Astrocyte of the hippocampus (primary cell): ENCODE measurements at regions not wholly inside any gene's neighbourhood (a gene's known extent, or its start where the extent isn't known, plus 50 kb on each side); places are given as distances from the start of the nearest gene placed in this dataset.

Experiments
- DNase-seq: peaks from one replicate; pipeline ENCODE4 v3.0.0; 2011; ENCODE audit warnings: low read depth, low spot score

DNA sequence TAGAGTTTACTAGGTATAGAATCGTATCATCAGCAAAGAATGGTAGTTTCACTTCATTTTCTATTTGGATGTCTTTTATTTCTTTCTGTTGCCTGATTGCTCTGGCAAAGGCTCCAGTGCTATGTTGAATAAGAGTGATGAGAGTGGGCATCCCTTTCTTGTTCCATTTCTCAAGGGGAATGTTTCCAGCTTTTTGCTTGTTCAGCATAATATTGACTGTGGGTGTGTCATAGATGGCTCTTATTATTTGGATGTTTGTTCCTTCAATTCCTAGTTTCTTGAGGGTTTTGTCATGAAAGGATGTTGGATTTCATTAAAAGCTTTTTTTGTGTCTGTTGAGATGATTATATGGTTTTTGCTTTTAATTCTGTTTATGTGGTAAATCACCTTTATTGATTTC is 1114.5 kb downstream of the RAPGEF2 start:
- no peak for DNase-seq

DNA sequence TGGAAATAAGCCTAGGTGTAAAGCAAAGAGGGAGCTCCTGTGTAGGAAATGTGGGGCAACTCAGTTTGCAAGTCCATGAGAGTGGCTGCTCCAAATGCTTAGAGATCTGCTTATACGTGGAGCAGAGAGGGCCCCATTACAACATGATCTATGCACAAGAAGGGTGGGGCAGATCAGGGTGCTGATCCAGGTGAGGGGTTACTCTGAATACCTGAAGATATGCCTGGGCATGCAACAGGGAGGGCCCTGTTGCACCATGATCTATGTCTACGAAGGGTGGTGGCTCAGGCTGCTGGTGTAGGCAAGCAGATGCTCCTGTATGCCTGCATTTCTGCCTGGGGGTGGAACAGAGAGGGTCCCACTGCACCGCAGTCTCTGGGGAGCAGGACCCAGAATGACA is 1121.2 kb downstream of the RAPGEF2 start:
- no peak for DNase-seq

DNA sequence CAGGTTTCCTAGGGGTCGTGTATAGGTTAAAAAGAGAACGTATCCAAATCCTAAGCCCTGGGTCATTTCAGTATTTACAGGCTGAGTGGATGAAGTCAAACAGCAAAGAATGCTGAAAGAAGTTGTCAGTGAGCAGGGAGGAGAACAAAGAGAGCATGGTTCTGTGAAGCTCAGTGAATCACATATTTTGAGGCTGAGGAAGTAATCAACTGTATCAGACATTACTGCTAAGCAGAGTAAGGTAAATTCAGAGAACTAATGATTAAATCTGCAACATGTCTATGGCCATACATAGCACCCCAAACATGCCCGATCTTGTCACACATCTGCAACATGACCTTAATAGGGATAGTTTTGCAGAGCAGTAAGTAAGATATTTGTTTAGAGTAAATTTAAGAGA is 1130.3 kb downstream of the RAPGEF2 start:
- peak; percentile 14 for DNase-seq

DNA sequence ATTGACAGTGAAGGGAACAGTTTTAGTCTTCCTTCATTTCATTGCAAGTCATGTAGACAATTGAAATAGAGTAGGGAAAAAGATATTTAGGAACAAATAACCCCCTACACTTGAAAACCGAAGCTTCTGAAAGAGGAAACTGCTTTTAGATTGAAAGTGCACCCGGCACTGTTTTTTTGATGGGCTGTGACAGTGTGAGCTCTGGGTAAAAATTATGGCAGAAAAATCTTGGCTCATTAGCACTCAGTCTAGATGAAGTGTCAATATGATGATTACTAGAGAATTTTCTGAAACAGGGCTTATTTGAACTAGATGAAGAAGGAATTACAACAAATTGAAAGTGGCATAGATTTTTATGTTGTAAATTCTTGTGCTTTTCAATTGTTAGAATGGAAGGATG is 1132.4 kb downstream of the RAPGEF2 start:
- no peak for DNase-seq

DNA sequence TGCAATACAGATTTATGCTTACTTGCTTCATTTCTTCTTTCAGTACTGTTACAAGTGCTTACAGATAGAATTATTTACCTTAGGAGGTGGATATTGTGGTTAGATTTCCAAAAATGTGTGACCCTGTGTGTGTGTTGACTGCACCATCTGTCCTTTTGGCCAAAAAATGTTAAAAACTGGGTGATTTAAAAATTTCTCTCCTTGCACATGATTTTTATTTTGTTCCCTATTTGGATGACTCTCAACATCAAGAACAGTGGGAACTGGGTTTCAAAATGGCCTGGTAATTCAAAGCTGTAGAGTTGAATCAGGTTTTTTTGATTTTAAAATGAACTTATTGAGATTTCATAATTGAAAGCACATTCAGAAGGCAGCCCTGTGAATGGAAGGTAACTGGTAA is 1132.9 kb downstream of the RAPGEF2 start:
- DNase-seq, result no peak

DNA sequence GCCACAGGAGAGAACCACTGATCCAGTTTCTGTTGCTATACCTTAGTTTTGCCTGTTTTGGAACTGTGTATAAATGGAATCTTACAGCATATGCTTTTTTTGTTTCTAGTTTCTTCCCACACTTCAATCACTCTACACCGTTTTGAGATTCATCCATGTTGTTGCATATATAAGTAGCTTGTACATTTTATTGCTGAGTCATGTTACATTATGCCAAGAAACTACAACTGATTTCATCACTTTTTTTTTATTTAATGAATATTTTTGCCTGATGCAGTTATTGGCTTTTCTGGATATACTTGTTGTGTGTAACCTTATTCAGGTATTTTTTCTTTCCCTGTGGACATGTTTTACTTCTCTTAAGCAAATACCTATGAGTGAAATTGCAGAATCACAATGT is 1135.9 kb downstream of the RAPGEF2 start:
- DNase-seq, result no peak

DNA sequence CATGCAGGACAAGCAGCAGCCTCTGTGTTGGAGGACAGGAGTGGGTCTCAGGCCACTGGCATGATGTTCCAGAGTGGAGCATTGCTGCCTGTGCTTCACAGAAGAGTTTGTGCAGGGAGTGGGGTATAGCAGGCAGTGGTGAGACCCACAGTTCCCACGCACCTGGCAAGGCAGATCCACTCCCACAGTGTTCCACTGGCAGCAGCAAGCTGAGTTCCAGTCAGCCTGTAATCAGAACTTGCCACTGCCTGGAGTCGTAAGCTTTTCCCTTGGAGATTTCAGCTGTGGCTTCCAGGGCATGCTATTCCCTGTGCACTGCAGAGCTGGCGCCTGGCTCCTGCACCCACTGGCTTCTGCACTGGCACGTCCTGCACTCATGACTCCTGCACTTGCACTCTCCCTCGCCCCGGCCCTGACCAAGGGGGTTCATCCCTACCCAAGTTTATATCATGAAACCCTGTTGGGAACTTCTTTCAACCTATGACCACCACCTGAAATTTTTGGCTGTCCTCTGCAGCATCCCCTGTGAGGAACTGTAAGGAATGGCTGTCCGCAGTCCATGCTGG is 1144.3 kb downstream of the RAPGEF2 start:
- no peak for DNase-seq

DNA sequence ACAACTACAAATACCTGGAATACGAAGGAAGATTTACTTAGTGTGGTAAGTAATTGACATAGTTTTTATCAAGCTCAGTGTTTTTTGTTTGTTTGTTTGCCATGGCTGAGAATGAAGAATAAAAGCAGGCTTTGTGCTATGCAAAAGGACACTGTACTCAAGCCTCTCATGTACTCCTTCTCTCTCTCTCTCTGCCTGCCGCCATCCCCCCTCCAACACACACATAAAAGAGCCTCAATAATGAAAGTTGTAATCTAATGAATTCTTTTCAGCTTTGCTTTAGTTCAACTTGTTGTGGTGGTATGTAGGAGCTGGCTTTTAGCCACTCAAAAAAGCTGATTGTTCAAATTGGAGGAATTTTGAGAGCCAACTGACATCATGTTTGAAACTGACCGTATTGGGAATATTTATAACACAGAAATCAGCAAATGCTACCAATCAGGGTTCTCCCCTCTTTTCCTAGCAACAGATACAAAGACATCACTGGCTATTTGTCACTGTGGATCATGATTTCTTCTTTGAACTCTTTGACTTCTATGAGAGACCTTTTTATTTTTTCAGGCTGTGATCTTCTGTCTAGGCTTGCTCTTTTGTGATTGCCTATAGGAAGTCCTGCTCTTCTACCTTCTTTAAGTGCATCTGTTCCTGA is 1148.8 kb downstream of the RAPGEF2 start:
- peak; percentile 28 for DNase-seq

DNA sequence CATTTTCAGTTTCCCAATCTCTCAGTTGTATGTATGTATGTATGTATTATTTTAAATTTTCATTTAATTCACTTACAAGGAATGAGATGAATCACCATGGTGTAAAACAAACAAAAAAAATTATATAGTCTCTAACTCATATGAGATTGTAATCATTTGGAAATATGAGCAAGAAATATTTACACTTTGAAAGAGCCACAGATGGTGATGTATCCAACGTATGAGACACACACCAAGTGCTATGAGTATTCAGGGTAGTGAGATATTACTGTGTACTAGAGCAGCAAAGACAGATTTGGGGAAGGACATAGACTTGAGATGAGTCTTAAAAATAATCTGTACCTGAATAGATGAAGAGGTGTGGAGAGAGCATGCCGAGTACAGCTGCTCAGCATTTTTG is 1154.4 kb downstream of the RAPGEF2 start:
- DNase-seq, result no peak

DNA sequence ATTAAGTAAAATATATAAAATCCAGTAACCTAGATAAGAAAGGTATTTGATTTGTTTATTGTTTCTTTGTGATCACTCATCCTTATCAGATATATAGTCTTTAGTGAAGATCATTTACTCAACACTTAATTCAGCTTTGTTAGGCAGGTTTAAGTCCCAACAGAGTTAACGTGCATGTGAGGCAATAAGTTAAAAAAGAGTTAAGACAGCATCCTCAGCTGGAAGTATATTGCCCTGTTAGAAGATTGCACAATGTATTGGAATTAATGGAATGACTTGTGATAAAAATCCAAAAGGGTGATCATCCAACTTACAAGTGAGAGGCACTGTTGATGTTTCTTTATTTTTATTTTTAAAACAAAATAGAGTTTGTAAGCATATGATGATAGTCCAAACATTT is 1162.1 kb downstream of the RAPGEF2 start:
- DNase-seq, result no peak

DNA sequence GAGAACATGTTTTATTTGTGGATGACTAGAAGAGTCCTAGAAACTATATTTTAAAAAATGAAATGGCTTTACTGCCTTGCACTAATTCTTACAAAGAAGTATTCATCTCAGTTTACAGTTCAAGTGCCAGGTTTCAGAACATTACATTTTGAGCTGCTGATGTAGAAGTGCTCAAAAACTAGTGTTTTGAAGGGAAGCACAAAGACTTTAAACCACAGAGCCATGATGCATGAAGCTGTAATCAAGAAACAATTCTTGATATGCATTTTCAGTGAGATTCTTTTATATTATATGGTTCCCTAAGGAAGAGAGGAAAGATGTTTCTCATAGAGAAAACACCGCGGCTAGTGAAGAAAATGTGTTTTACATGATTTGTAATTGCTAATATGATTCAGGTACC is 1163.0 kb downstream of the RAPGEF2 start:
- peak; percentile 35 for DNase-seq

DNA sequence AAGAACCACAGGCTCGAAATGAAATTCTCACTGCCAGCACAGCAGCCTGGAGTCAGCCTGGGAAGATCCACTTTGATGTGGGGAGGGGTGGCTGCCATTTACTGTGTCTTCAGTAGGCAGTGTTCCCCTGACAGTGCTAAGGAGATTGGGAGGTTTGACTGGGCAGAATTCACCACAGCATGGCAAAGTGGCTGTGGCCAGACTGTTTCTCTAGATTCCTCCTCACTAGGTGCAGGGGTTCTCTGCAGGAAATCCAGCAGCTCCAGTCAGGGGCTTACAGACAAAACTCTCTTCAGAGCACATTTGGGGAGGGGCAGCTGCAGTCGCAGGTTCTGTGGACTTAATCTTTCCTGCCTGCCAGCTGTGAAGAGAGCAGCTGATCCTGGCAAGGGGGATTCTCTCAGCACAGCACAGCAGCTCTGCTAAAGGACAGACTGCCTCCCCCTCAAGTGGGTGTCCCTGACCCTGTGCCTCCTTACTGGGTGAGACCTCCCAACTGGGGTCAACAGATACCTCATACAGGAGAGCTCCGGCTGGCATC is 1174.0 kb downstream of the RAPGEF2 start:
- DNase-seq, result no peak

DNA sequence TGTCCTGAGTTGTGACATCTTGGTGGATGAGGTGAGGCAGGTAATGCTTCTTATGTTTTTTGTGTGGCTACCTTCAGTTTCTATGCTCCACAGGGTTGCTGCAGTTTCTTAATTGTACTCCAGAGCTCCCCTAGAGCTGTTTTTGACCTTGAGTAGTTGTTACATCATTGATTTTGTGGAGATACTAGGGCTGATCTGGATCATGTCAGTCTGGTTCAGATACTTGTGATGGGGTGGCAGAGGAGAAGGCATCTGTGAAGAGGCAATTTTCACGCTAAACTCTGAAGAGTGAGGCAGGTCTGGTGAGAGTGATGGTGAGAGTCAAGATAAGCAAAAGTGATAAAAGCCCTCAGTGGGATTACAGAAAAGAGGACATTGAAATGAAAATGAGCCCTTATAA is 1180.2 kb downstream of the RAPGEF2 start:
- DNase-seq, result no peak

DNA sequence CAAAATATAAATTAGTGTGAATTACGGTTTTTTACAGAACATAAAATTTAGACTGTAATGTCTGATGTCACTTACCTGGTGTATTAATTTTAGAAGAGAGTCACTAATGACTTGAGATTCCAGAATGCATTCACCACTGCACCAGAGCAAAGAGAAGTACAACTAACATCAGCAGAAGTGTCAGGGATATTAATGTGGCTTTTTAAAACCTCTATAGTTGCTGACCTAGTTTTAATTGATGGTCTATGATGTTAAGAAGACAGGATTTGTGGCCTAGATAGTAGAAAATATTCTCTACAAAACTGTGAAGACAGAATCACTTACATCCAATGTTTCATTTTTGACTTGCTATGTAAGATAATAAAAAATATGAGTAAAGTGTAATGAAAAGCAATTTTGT is 1181.6 kb downstream of the RAPGEF2 start:
- DNase-seq, result no peak

DNA sequence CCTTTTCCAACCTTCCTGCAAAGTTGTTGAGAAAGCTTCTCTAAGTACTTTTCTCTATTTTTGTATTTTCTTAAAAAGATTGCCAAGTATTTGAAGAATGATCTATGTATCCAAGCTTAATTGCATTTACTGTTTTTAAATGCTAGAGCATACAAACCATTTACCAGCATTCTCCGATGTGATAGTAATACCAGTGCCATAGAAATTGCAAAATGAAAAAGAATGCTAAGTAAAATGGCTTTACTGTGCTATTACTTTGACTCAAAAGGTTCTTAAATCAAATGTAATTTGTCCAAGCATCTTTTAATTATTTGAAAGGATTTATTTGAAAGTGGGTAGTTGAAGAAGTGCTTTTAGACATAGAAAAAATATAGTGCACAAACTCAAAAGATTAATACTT is 1183.2 kb downstream of the RAPGEF2 start:
- DNase-seq, result no peak

DNA sequence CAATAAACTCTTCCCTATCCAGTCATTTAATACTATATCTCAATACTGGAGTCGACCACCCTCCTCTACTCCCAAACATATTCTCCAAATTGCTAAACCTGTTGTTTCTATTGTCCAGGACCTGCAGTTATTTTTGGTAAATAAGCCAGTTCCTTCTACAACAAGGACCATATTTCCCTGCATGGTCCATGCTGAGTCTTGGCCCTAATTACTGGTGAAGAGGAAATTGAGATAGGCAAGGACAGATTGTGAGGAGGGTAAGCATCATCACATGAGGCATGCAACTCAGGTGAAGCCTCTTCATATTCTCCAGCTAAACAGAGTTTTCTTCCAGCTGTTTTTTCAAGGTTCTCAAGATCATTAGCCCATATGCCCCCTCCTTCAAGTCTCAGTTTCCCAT is 1193.6 kb downstream of the RAPGEF2 start:
- no peak for DNase-seq

DNA sequence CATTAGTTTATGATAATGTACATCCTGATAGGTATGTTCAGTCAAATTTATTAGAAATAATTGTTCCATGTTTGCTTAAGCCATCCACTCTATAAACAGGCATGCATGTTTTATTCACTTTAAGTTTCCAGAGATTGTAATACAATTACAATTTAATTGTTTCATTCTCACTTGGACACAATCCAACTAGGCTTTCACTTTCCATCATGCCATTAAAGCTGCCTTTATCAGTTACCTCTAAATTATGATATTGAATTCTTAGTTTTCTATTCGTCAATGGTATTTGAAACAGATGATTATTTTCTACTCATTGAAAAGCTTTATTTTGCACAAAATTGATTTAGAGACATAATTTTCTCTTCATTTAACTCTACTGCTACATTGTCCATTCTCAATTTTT is 1196.3 kb downstream of the RAPGEF2 start:
- no peak for DNase-seq

DNA sequence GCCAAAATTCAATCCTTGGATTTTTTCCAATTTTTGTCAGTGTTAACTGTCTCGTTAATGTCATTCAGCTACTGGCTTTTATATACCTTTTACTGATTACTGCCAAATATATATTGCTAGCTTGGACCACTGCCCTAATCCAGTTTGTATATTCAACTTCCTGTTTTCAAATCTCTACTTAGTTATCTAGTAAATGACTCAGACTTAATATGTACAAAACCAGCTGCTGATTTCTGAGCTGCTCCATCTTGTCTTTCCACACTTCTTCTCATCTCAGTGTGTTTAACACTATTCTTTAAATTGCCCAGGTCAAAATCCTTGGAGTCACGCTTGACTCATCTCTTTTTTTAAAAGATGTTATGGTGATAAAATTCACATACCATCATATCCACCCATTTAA is 1196.7 kb downstream of the RAPGEF2 start:
- no peak for DNase-seq

DNA sequence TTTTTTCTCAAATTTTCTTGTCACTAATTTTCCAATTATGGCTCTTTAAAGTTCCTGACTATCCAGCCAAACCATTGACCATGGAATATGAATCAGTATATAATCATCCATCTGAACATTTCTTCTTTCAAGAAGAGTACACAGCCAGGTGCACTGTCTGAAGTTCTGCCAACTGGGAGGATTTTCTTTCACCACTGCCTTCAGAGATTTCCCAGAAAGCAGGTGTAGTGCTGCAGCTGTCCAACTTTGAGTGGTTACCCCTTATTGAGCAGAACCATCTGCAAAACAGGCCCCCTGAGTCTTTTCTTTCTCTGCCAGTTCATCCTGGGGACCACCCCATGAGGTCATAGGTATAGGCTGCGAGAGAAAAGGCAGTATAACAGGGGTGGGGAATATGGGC is 1213.2 kb downstream of the RAPGEF2 start:
- no peak for DNase-seq

DNA sequence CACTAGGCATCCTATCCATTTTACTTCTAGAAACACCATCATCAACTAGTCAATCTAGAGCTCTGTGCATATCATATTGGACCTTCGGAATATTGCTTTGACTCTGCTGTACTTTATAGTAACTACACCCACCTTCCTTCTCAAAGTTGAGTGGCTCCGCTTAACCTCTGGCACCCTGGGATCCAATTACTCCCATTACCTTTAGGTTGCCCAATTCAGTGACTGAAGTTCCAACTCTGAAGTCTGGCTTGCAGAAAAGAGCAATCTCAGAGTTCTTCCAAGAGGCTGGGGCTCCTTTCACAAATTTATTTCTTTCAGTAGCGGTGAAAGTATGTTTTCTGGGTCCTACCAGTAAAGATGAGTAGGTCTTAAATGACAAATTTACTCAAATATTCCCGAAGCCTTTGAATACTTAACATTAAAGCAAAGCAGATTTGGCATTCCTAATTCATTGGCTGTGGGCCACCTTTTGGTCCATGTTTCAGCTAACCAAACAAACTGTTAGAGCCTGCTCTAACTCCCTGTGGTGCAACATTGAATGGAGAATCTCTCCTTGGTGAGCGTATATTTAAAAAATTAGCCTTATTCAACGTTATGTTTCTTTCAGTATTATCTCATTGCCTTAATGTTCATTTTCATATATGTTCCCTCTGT is 1215.8 kb downstream of the RAPGEF2 start:
- peak; percentile 53 for DNase-seq

DNA sequence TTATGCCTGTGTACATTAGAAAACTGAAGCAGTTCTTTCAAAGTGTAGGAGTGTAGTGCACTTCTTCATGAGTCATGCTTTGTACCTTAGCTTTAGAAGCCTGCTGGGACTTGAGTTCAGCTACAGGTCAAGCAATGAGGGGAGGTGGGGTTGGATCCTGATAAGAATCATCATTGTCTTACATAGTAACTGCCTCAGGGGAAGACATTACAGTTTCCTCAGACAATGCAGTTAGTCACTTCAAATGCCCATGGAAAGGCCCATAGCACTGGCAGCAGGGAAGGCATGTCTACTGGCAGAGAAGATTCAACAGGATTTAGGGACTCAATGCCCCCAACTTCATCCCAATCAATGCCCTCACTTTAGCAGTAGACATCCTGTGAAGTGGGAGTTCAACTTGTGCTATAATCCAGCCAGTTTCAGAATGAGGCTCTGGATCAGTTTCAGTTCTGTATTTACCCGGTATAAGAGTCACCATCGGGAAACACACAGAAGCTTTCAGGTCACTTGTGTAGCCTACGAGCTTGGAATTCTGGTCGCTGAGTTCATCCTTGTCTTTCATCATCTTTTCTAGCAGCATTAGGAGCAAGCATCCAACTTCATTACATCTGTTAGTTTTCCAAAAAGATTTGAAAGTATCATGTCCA is 1216.5 kb downstream of the RAPGEF2 start:
- DNase-seq, result peak; percentile 52

DNA sequence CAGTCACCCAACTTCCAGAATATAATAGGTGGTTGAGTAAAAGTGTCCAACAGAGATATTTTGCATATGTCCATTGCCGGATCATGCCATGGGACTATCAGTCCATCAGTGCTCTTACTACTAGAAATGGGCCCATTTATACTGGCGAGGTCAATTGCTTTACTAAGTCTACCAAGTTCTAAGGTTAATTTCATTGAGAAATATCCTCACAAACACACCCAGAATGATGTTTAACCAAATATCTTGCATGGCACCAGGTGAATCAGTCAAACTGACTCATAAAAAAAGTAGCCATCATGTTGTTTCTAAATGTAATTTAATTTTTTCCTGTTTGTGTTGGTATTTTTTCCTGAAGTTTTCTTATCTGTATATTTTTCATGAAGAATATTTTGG is 1217.0 kb downstream of the RAPGEF2 start:
- no peak for DNase-seq

DNA sequence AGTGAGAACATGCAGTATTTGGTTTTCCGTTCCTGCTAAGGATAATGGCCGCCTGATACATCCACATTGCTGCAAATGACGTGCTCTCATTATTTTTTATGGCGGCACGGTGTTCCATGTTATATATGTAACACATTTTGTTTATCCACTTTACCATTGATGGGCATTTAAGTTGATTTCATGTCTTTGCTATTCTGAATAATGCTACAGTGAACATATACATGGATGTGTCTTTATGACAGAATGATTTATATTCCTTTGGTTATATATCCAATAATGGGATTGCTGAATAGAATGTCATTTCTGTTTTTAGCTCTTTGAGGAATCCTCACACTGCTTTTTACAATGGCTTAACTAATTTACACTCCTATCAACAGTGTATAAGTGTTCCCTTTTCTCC is 1223.2 kb downstream of the RAPGEF2 start:
- DNase-seq, result no peak
